ENCODE measurements at regions not wholly inside any gene's neighbourhood (a gene's known extent, or its start where the extent isn't known, plus 50 kb on each side); places are given as distances from the start of the nearest gene placed in this dataset.
A peak's percentile ranks its signal among the peaks of the same experiment; 100 is the strongest.
"Not testable (repeated sequence)": the region's sequence is repeated elsewhere in the genome, so short reads cannot be mapped to it uniquely, and the experiment has no call there.

- no peak for DNase-seq
Measured at GRCh38 chr6:140729521-140729920, 1355.1 kb upstream of the CITED2 start.

GRCh38 chr6:140718021-140718420 lies 1343.6 kb upstream of the CITED2 start:
- DNase-seq, result peak; percentile 56

- no peak for DNase-seq
Measured at GRCh38 chr6:140713495-140713894, 1339.0 kb upstream of the CITED2 start.

GRCh38 chr6:140711019-140711613 lies 1336.7 kb upstream of the CITED2 start:
- DNase-seq, result no peak

GRCh38 chr6:140708441-140708840 lies 1334.0 kb upstream of the CITED2 start:
- no peak for DNase-seq

- DNase-seq, result not testable (repeated sequence)
Measured at GRCh38 chr6:140704008-140704407, 1329.6 kb upstream of the CITED2 start.

- DNase-seq, result no peak
Measured at GRCh38 chr6:140697585-140697984, 1323.1 kb upstream of the CITED2 start.

- DNase-seq, result no peak
Measured at GRCh38 chr6:140684776-140685550, 1310.5 kb upstream of the CITED2 start.

- DNase-seq, result no peak
Measured at GRCh38 chr6:140677781-140678528, 1303.5 kb upstream of the CITED2 start.

- peak; percentile 21 for DNase-seq
Measured at GRCh38 chr6:140671926-140672325, 1297.5 kb upstream of the CITED2 start.

GRCh38 chr6:140670021-140670420 lies 1295.6 kb upstream of the CITED2 start:
- DNase-seq, result peak; percentile 67

- DNase-seq, result peak; percentile 74
Measured at GRCh38 chr6:140669321-140669720, 1294.9 kb upstream of the CITED2 start.

- DNase-seq, result peak; percentile 10
Measured at GRCh38 chr6:140663772-140664171, 1289.3 kb upstream of the CITED2 start.

- DNase-seq, result no peak
Measured at GRCh38 chr6:140663094-140663493, 1288.6 kb upstream of the CITED2 start.

GRCh38 chr6:140661691-140662090 lies 1287.2 kb upstream of the CITED2 start:
- peak; percentile 82 for DNase-seq

- DNase-seq, result peak; percentile 79
Measured at GRCh38 chr6:140660295-140660694, 1285.8 kb upstream of the CITED2 start.

- DNase-seq, result no peak
Measured at GRCh38 chr6:140653972-140654371, 1279.5 kb upstream of the CITED2 start.

GRCh38 chr6:140653506-140653905 lies 1279.1 kb upstream of the CITED2 start:
- DNase-seq, result no peak

GRCh38 chr6:140649502-140649901 lies 1275.1 kb upstream of the CITED2 start:
- not testable (repeated sequence) for DNase-seq

- not testable (repeated sequence) for DNase-seq
Measured at GRCh38 chr6:140647322-140647721, 1272.9 kb upstream of the CITED2 start.

GRCh38 chr6:140644017-140644416 lies 1269.6 kb upstream of the CITED2 start:
- no peak for DNase-seq

GRCh38 chr6:140641412-140641811 lies 1267.0 kb upstream of the CITED2 start:
- DNase-seq, result no peak

GRCh38 chr6:140636908-140637402 lies 1262.5 kb upstream of the CITED2 start:
- peak; percentile 26 for DNase-seq

All from fibroblast of skin of right biceps (primary cell).